SK-N-SH (cell line): ENCODE measurements at regions not wholly inside any gene's neighbourhood (a gene's known extent, or its start where the extent isn't known, plus 50 kb on each side); places are given as distances from the start of the nearest gene placed in this dataset.

Experiments used
- CTCF ChIA-PET: fragments of 300-600, 350-600 bp; formaldehyde crosslinking; extraction: SDS; loops from one replicate; lab custom pipeline; 2021; lab: Yijun Ruan, JAX
- POLR2A ChIA-PET: fragments of 350-600 bp; sonication (Branson Sonifier 250); formaldehyde crosslinking; extraction: SDS; loops from one replicate; lab custom pipeline; 2020; ENCODE audit warnings: antibody characterized with exemption, inconsistent platforms; lab: Yijun Ruan, JAX
- DNase-seq: peaks from one replicate; pipeline ENCODE4 v3.0.0; 2012
- H2AFZ ChIP-seq: fragments of 200-600 bp; sonication (generic); 2 replicates; pipeline ENCODE4 v1.8.1; 2016; ENCODE audit warnings: antibody characterized with exemption, mild to moderate bottlenecking, low read depth
- H3F3A ChIP-seq: fragments of 200-600 bp; sonication (generic); replicated peaks from 2 replicates; pipeline ENCODE3; 2016; ENCODE audit warnings: antibody characterized with exemption, mild to moderate bottlenecking; ENCODE audit not compliant: insufficient read depth
- H3K27ac ChIP-seq, 2 experiments: fragments of 200-500 bp in 1 of 2; fragments of 200-600 bp in 1 of 2; sonication (Bioruptor generic) in 1 of 2; sonication (generic), shearing (Covaris generic) in 1 of 2; 2 replicates each; pipeline versions ENCODE4 v1.5.1 to v1.6.1; 2014 to 2016; ENCODE audit warnings: low read depth in 2 of 2, inconsistent platforms in 1 of 2, low read length in 1 of 2, mild to moderate bottlenecking in 1 of 2, mixed read lengths in 1 of 2
- H3K27me3 ChIP-seq: fragments of 200-600 bp; sonication (generic), shearing (Covaris generic); 2 replicates; pipeline ENCODE4 v1.6.1; 2016; ENCODE audit warnings: mixed run types; ENCODE audit not compliant: insufficient read depth
- H3K36me3 ChIP-seq, 2 experiments: fragments of 200-500 bp in 1 of 2; fragments of 200-600 bp in 1 of 2; sonication (Bioruptor generic) in 1 of 2; sonication (generic) in 1 of 2; replicated peaks in 1 of 2; 2 replicates each; pipeline versions ENCODE3 to v1.5.1; 2014 to 2016; ENCODE audit warnings: low read length in 1 of 2, mild to moderate bottlenecking in 1 of 2; ENCODE audit not compliant: insufficient read depth in 2 of 2, control insufficient read depth in 1 of 2
- H3K4me1 ChIP-seq, 2 experiments: fragments of 200-500 bp in 1 of 2; fragments of 200-600 bp in 1 of 2; sonication (Bioruptor generic) in 1 of 2; sonication (generic), shearing (Covaris generic) in 1 of 2; 2 replicates each; pipeline versions ENCODE4 v1.5.1 to v1.6.1; 2014 to 2016; ENCODE audit warnings: low read depth in 1 of 2, low read length in 1 of 2, mixed run types in 1 of 2; ENCODE audit not compliant: insufficient read depth in 2 of 2, control insufficient read depth in 1 of 2
- H3K4me2 ChIP-seq: fragments of 200-600 bp; sonication (generic), shearing (Covaris generic); 2 replicates; pipeline ENCODE4 v1.6.1; 2017; ENCODE audit warnings: mixed run types
- H3K4me3 ChIP-seq, 2 experiments: fragments of 200-500 bp in 1 of 2; fragments of 200-600 bp in 1 of 2; sonication (Bioruptor generic) in 1 of 2; sonication (generic), shearing (Covaris generic) in 1 of 2; 2 replicates each; pipeline versions ENCODE4 v1.5.1 to v1.8.1; 2014 to 2016; ENCODE audit warnings: low read depth in 2 of 2, inconsistent platforms in 1 of 2, low read length in 1 of 2, mild to moderate bottlenecking in 1 of 2, mixed read lengths in 1 of 2, moderate library complexity in 1 of 2
- H3K79me2 ChIP-seq: fragments of 200-600 bp; sonication (generic); 2 replicates; pipeline ENCODE4 v1.8.1; 2017; ENCODE audit warnings: mild to moderate bottlenecking; ENCODE audit not compliant: insufficient read depth
- H3K9ac ChIP-seq: fragments of 200-600 bp; sonication (generic); 2 replicates; pipeline ENCODE4 v1.6.1; 2017; ENCODE audit warnings: mixed run types
- H3K9me2 ChIP-seq: fragments of 200-600 bp; sonication (generic); 2 replicates; pipeline ENCODE4 v1.6.1; 2017; ENCODE audit warnings: mixed run types
- H3K9me3 ChIP-seq: fragments of 200-600 bp; sonication (generic); 2 replicates; pipeline ENCODE4 v1.6.1; 2017; ENCODE audit warnings: mixed run types, mild to moderate bottlenecking, moderate library complexity
- H4K20me1 ChIP-seq: fragments of 200-600 bp; sonication (generic); 2 replicates; pipeline ENCODE4 v1.6.1; 2017; ENCODE audit warnings: mild to moderate bottlenecking, mixed run types; ENCODE audit not compliant: insufficient read depth
- FOSL2 ChIP-seq: IDR thresholded peaks from 2 replicates; pipeline ENCODE4 v1.4.0; 2012; ENCODE audit warnings: low read depth, mild to moderate bottlenecking, moderate library complexity, borderline replicate concordance
- FOXJ3 ChIP-seq: sonication (generic); formaldehyde crosslinking; IDR thresholded peaks from 2 replicates; pipeline ENCODE4 v1.5.1; 2020; ENCODE audit warnings: mild to moderate bottlenecking, missing genetic modification reagents
- FOXM1 ChIP-seq: IDR thresholded peaks from 2 replicates; pipeline ENCODE4 v1.4.0; 2012; ENCODE audit warnings: low read depth, mild to moderate bottlenecking
- JUND ChIP-seq: IDR thresholded peaks from 2 replicates; pipeline ENCODE4 v1.4.0; 2012
- MXI1 ChIP-seq: IDR thresholded peaks from 2 replicates; pipeline ENCODE4 v1.6.1; 2012; ENCODE audit warnings: mild to moderate bottlenecking, low read depth, low read length, improper control_type of control experiment
- NFIC ChIP-seq: IDR thresholded peaks from 2 replicates; pipeline ENCODE4 v1.4.0; 2012; ENCODE audit warnings: borderline replicate concordance
- POLR2AphosphoS5 ChIP-seq: IDR thresholded peaks from 2 replicates; pipeline ENCODE4 v1.6.1; 2012; ENCODE audit warnings: low read depth, low read length
- RAD21 ChIP-seq: IDR thresholded peaks from 2 replicates; pipeline ENCODE4 v1.6.1; 2012; ENCODE audit warnings: mild to moderate bottlenecking, low read length
- RFX5 ChIP-seq: IDR thresholded peaks from 2 replicates; pipeline ENCODE4 v1.6.1; 2012; ENCODE audit warnings: mild to moderate bottlenecking, improper control_type of control experiment, low read length
- SIN3A ChIP-seq: IDR thresholded peaks from 2 replicates; pipeline ENCODE4 v1.6.1; 2012; ENCODE audit warnings: low read depth, mild to moderate bottlenecking, low read length, moderate library complexity, borderline replicate concordance
- TEAD4 ChIP-seq: IDR thresholded peaks from 2 replicates; pipeline ENCODE4 v1.4.0; 2012; ENCODE audit warnings: mild to moderate bottlenecking, borderline replicate concordance; ENCODE audit not compliant: insufficient read depth
- USF1 ChIP-seq: IDR thresholded peaks from 2 replicates; pipeline ENCODE4 v1.4.0; 2012; ENCODE audit warnings: low read depth, borderline replicate concordance
- USF2 ChIP-seq: fragments of 150-350 bp; IDR thresholded peaks from 2 replicates; pipeline ENCODE4 v1.6.1; 2017; ENCODE audit warnings: antibody characterized with exemption, low read length, low read depth, borderline replicate concordance
- YY1 ChIP-seq: IDR thresholded peaks from 2 replicates; pipeline ENCODE4 v1.4.0; 2012; ENCODE audit warnings: low read depth, mild to moderate bottlenecking
- WGBS: methylation state at CpG from one replicate; pipeline ENCODE4 v1.1.6; 2017; ENCODE audit warnings: low lambda C conversion rate; 5-methylcytosine and 5-hydroxymethylcytosine counted together
- TF ChIP-seq, protein P1 (sequence below): IDR thresholded peaks from 2 replicates; pipeline ENCODE4 v1.4.0; 2012; ENCODE audit warnings: low read depth
- TF ChIP-seq, protein P2 (sequence below): fragments of 200-600 bp; sonication (generic); IDR thresholded peaks from 2 replicates; pipeline ENCODE4 v1.6.1; 2017; ENCODE audit warnings: antibody characterized with exemption, mild to moderate bottlenecking, moderate library complexity
- TF ChIP-seq, protein P3 (sequence below): IDR thresholded peaks from 2 replicates; pipeline ENCODE4 v1.4.0; 2012; ENCODE audit warnings: low read depth, borderline replicate concordance

- TF ChIP-seq SIN3A: no peak
Observed at GRCh38 chr4:107404591-107405300, 315.3 kb downstream of the PAPSS1 start (continued).

GRCh38 chr4:107402291-107402690, 317.7 kb downstream of the PAPSS1 start:
- ChIA-PET CTCF (interaction anchor here (1.0 to 1.2 kb wide), 2 partner anchors 116 to 366 kb away, joined by 3 read pairs; partner anchors contain the start of gene DKK2), POLR2A (no interaction called here)
- no peak overlapping the region for H3K4me2 ChIP-seq
- H3K9ac ChIP-seq: no peak overlapping the region
- WGBS: 87% methylated on average over 4 of the region's 4 CpGs
- H3K27me3 ChIP-seq: no peaks in the 10 kb centered on the region
- no peaks in the 10 kb centered on the region for H3F3A ChIP-seq
- H3K9me3 ChIP-seq: no peaks in the 10 kb centered on the region
- H3K36me3 ChIP-seq: no peaks in the 10 kb centered on the region
- DNase-seq: no peak
- no peaks in the 10 kb centered on the region for H4K20me1 ChIP-seq
- H3K9me2 ChIP-seq: no peaks in the 10 kb centered on the region
- no peaks in the 10 kb centered on the region; a peak in 1 of 4 replicates for H3K4me1 ChIP-seq
- H3K4me3 ChIP-seq: no peak overlapping the region
- TF ChIP-seq USF2: no peak
- TF ChIP-seq, protein P1, sequence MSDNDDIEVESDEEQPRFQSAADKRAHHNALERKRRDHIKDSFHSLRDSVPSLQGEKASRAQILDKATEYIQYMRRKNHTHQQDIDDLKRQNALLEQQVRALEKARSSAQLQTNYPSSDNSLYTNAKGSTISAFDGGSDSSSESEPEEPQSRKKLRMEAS: no peak
- TF ChIP-seq, protein P2, sequence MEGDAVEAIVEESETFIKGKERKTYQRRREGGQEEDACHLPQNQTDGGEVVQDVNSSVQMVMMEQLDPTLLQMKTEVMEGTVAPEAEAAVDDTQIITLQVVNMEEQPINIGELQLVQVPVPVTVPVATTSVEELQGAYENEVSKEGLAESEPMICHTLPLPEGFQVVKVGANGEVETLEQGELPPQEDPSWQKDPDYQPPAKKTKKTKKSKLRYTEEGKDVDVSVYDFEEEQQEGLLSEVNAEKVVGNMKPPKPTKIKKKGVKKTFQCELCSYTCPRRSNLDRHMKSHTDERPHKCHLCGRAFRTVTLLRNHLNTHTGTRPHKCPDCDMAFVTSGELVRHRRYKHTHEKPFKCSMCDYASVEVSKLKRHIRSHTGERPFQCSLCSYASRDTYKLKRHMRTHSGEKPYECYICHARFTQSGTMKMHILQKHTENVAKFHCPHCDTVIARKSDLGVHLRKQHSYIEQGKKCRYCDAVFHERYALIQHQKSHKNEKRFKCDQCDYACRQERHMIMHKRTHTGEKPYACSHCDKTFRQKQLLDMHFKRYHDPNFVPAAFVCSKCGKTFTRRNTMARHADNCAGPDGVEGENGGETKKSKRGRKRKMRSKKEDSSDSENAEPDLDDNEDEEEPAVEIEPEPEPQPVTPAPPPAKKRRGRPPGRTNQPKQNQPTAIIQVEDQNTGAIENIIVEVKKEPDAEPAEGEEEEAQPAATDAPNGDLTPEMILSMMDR: no peak
- TF ChIP-seq RAD21: no peak
- no peak for TF ChIP-seq YY1
- TF ChIP-seq MXI1: no peak
- no peak for TF ChIP-seq FOXJ3 (CRISPR knock-in tag)
- no peak for TF ChIP-seq RFX5
- no peak for TF ChIP-seq TEAD4
- TF ChIP-seq JUND: no peak
- no peak for TF ChIP-seq POLR2AphosphoS5
- TF ChIP-seq FOSL2: no peak
- TF ChIP-seq, protein P3, sequence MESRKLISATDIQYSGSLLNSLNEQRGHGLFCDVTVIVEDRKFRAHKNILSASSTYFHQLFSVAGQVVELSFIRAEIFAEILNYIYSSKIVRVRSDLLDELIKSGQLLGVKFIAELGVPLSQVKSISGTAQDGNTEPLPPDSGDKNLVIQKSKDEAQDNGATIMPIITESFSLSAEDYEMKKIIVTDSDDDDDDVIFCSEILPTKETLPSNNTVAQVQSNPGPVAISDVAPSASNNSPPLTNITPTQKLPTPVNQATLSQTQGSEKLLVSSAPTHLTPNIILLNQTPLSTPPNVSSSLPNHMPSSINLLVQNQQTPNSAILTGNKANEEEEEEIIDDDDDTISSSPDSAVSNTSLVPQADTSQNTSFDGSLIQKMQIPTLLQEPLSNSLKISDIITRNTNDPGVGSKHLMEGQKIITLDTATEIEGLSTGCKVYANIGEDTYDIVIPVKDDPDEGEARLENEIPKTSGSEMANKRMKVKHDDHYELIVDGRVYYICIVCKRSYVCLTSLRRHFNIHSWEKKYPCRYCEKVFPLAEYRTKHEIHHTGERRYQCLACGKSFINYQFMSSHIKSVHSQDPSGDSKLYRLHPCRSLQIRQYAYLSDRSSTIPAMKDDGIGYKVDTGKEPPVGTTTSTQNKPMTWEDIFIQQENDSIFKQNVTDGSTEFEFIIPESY: no peak
- no peak for TF ChIP-seq FOXM1
- TF ChIP-seq NFIC: no peak
- TF ChIP-seq USF1: no peak
- no peak overlapping the region for H3K27ac ChIP-seq
- no peak overlapping the region for H2AFZ ChIP-seq
- H3K79me2 ChIP-seq: no peaks in the 10 kb centered on the region
